Panc1 (cell line): ENCODE measurements at regions not wholly inside any gene's neighbourhood (a gene's known extent, or its start where the extent isn't known, plus 50 kb on each side); places are given as distances from the start of the nearest gene placed in this dataset.
"Not testable (repeated sequence)": the region's sequence is repeated elsewhere in the genome, so short reads cannot be mapped to it uniquely, and the experiment has no call there.

Source experiments
- ATAC-seq: fragments of 200-7000 bp; cut with Tn5 transposase; 2 replicates; pipeline ENCODE4 v1.9.1; 2020; ENCODE audit warnings: mild to moderate bottlenecking, moderate library complexity
- BruUV-seq: library from RNA; stranded (reverse); fragments of 400-500 nt; replicated peaks from 2 replicates; lab custom pipeline; 2021; lab: Mats Ljungman, UMichigan
- CTCF ChIA-PET: fragments of 300-600 bp; sonication (Branson Sonifier 250); formaldehyde crosslinking; loops from one replicate; lab custom pipeline; 2022; ENCODE audit warnings: antibody characterized with exemption; lab: Charles Lee
- POLR2A ChIA-PET: fragments of 300-600 bp; sonication (Branson Sonifier 250); formaldehyde crosslinking; loops from one replicate; lab custom pipeline; 2022; ENCODE audit warnings: antibody characterized with exemption; lab: Charles Lee
- DNase-seq: peaks from one replicate; pipeline ENCODE4 v3.0.0-alpha.2; 2010; ENCODE audit warnings: low read depth, low spot score
- H3K27ac ChIP-seq: 2 replicates; pipeline ENCODE4 v1.5.1; 2011; ENCODE audit warnings: mild to moderate bottlenecking, low read length, inconsistent platforms
- H3K27me3 ChIP-seq: fragments of 200-500 bp; sonication (Bioruptor generic); 2 replicates; pipeline ENCODE4 v1.6.0; 2014; ENCODE audit warnings: low read length, inconsistent platforms; ENCODE audit not compliant: control insufficient read depth, insufficient read depth
- H3K36me3 ChIP-seq: fragments of 200-500 bp; sonication (Bioruptor generic); 2 replicates; pipeline ENCODE4 v1.5.1; 2014; ENCODE audit warnings: inconsistent platforms, mild to moderate bottlenecking, low read length, moderate library complexity; ENCODE audit not compliant: control insufficient read depth, insufficient read depth
- H3K4me1 ChIP-seq: 2 replicates; pipeline ENCODE4 v1.5.1; 2011; ENCODE audit warnings: inconsistent platforms, mild to moderate bottlenecking, low read length, moderate library complexity; ENCODE audit not compliant: control insufficient read depth, insufficient read depth
- H3K4me3 ChIP-seq, 2 experiments: 2 replicates each; pipeline ENCODE4 v1.5.1; 2011 to 2012; ENCODE audit warnings: low read depth in 2 of 2, low read length in 2 of 2, mild to moderate bottlenecking in 2 of 2, inconsistent platforms in 1 of 2, moderate library complexity in 1 of 2
- H3K9me3 ChIP-seq: fragments of 200-500 bp; sonication (Bioruptor generic); 2 replicates; pipeline ENCODE4 v1.5.1; 2014; ENCODE audit warnings: low read depth, mild to moderate bottlenecking, inconsistent platforms, low read length, moderate library complexity; ENCODE audit not compliant: control insufficient read depth, insufficient read depth
- CTCF ChIP-seq: fragments of 450-650 bp; IDR thresholded peaks from 2 replicates; pipeline ENCODE4 v1.5.1; 2017; ENCODE audit warnings: mild to moderate bottlenecking
- in situ Hi-C: cut with HindIII; loops from 2 replicates; pipeline ENCODE4 v1.10.0; 2016; ENCODE audit warnings: low sequenced_read_pairs, low pct_unique_long_range_greater_than_20kb
- intact Hi-C: fragments of 100-400 bp; cut with micrococcal nuclease; formaldehyde crosslinking; loops from one replicate; pipeline ENCODE4 v1.10.0; 2022; ENCODE audit not compliant: unreplicated experiment

- H3K9me3 ChIP-seq, H3K4me1 ChIP-seq, BruUV-seq, H3K4me3 ChIP-seq, intact Hi-C loops, H3K36me3 ChIP-seq, H3K27me3 ChIP-seq, in situ Hi-C loops, H3K27ac ChIP-seq, CTCF ChIA-PET, ATAC-seq, POLR2A ChIA-PET: not testable (repeated sequence)
- DNase-seq, result peak; percentile 4
- 0 out of 2 replicates have a peak, but pooled peaks have one; percentile 6 for TF ChIP-seq CTCF
Observed at GRCh38 chr9:42470577-42470976, 287.1 kb downstream of the SPATA31A6 start.

- intact Hi-C loops, H3K4me1 ChIP-seq, H3K9me3 ChIP-seq, CTCF ChIA-PET, H3K4me3 ChIP-seq, H3K36me3 ChIP-seq, in situ Hi-C loops, ATAC-seq, DNase-seq, H3K27me3 ChIP-seq, BruUV-seq, POLR2A ChIA-PET, H3K27ac ChIP-seq: not testable (repeated sequence)
Observed at GRCh38 chr9:42490989-42491388, 307.5 kb downstream of the SPATA31A6 start.

- CTCF ChIA-PET, DNase-seq: not testable (repeated sequence)
Observed at GRCh38 chr9:42502620-42503264, 319.3 kb downstream of the SPATA31A6 start.

GRCh38 chr9:42508111-42508510, 324.7 kb downstream of the SPATA31A6 start:
- CTCF ChIA-PET, H3K4me3 ChIP-seq, ATAC-seq, POLR2A ChIA-PET, intact Hi-C loops, H3K9me3 ChIP-seq, H3K27ac ChIP-seq, H3K27me3 ChIP-seq, in situ Hi-C loops, BruUV-seq, DNase-seq, H3K4me1 ChIP-seq, H3K36me3 ChIP-seq: not testable (repeated sequence)

More at GRCh38 chr9:42502620-42503264, 319.3 kb downstream of the SPATA31A6 start:
- intact Hi-C loops, H3K9me3 ChIP-seq, H3K27me3 ChIP-seq, H3K4me3 ChIP-seq, H3K36me3 ChIP-seq, POLR2A ChIA-PET, ATAC-seq, H3K27ac ChIP-seq, H3K4me1 ChIP-seq, BruUV-seq, in situ Hi-C loops: not testable (repeated sequence)

- H3K4me3 ChIP-seq, H3K4me1 ChIP-seq, H3K27me3 ChIP-seq, H3K9me3 ChIP-seq, DNase-seq, in situ Hi-C loops, BruUV-seq, POLR2A ChIA-PET, H3K36me3 ChIP-seq, ATAC-seq, CTCF ChIA-PET, intact Hi-C loops, H3K27ac ChIP-seq: not testable (repeated sequence)
Observed at GRCh38 chr9:42513535-42513934, 330.1 kb downstream of the SPATA31A6 start.

GRCh38 chr9:42534325-42534983, 351.0 kb downstream of the SPATA31A6 start:
- H3K4me1 ChIP-seq, H3K27ac ChIP-seq, H3K4me3 ChIP-seq, CTCF ChIA-PET, in situ Hi-C loops, ATAC-seq, intact Hi-C loops, H3K36me3 ChIP-seq, BruUV-seq, H3K27me3 ChIP-seq, POLR2A ChIA-PET, DNase-seq, H3K9me3 ChIP-seq: not testable (repeated sequence)
